HG03469 (cell line): ENCODE measurements at regions not wholly inside any gene's neighbourhood (a gene's known extent, or its start where the extent isn't known, plus 50 kb on each side); places are given as distances from the start of the nearest gene placed in this dataset.

Experiments used
- ATAC-seq: cut with Tn5 transposase; IDR thresholded peaks from one replicate; pipeline ENCODE4 v1.9.1; 2021; ENCODE audit warnings: mild to moderate bottlenecking, moderate library complexity, moderate number of reproducible peaks; ENCODE audit not compliant: unreplicated experiment

- ATAC-seq = no peak
These were observed 56.6 kb upstream of the CELF2 start for GRCh38 chr10:10961072-10961471.

DNA sequence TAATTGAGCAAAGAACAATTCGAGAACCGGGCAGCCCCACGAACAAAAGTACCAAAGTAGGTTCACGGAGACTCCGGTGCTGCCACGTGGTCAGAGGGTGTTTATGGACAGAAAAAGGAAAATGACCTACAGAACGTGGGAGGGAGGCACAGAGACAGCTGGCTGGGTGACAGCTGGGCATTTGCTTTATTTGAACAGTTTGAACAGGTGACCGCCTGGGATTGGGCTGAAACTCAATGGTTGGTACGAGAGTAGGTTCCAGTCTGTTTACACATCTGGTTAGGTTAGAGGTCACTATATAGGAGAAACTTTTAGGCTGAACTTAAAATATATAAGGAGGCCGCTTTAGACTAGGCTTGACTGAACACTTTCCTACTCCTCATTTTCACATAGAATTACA lies 50.6 kb upstream of the CELF2 start:
- no peak for ATAC-seq

DNA sequence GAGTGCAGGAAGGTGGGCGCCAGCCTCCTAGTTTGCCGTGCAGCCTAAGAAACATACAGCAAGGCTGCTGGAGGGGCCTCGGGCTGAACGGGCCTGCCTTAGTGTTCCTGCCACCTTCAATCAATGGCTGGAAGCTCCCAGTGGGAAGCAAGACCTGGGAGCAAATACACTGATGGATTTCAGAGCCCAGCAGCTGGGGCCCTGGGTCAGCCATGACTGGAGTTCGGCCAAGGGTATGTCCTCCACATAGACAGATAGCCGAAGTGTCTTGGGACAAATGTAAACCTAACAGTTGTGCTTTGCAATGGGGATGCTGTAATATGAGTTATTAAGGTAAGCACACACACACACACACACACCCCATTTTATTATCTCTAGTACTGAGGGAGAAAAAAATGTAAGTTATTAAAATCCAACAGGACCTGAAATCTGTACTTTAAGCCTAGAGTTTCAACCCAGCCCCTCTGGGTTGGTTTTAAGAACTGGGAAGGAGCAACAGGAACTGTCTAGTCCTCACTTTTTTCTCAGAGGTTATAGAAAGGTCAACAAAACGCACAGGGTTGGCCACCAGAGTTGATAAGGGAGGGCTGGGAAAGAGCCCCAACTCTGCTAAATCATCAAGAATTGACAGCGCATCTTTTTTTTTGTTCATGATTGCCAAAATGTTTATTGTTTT lies 50.0 kb upstream of the CELF2 start:
- ATAC-seq = no peak
